ENCODE measurements at regions not wholly inside any gene's neighbourhood (a gene's known extent, or its start where the extent isn't known, plus 50 kb on each side); places are given as distances from the start of the nearest gene placed in this dataset.

DNA sequence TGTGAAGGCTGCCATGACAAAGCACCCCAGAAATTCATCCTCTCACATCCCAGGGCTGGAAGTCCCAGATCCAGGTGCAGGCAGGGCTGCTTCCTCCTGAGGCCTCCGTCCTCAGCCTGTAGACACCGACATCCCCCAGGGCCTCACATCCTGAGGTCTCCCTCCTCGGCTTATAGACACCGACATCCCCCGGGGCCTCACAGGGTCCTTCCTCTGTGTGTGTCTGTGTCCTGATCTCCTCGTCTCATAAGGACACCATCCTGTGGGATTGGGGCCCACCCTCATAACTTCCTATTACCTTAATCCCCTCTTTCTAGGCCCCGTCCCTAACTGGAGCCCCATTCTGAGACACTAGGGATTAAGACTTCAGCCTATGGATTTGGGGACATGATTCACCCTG is 92.0 kb upstream of the SNTG2 start:
- ATAC-seq (no peak), DNase-seq (no peak)
- Mint-ChIP-seq H3K27me3 (no peaks in the 10 kb centered on the region), H3K9me3 (peaks cover 18% of the 10 kb centered on the region), H3K4me1 (peaks cover 9% of the 10 kb centered on the region), H3K27ac (no peak overlapping the region), H3K4me3 (no peak overlapping the region), H3K36me3 (ENCODE audit: low read depth) (no peaks in the 10 kb centered on the region)

GRCh38 chr2:857937-858336 is 92.7 kb upstream of the SNTG2 start:
- ATAC-seq: no peak
- H3K4me1 Mint-ChIP-seq: peaks cover 9% of the 10 kb centered on the region
- H3K9me3 Mint-ChIP-seq: peaks cover 18% of the 10 kb centered on the region
- no peaks in the 10 kb centered on the region for H3K36me3 Mint-ChIP-seq (ENCODE audit: low read depth)
- H3K4me3 Mint-ChIP-seq: no peak overlapping the region
- DNase-seq: no peak
- H3K27ac Mint-ChIP-seq: no peak overlapping the region
- H3K27me3 Mint-ChIP-seq: no peaks in the 10 kb centered on the region

GRCh38 chr2:857081-857480 is 93.6 kb upstream of the SNTG2 start:
- DNase-seq (no peak), ATAC-seq (no peak)
- H3K27ac Mint-ChIP-seq: no peak overlapping the region
- peaks cover 9% of the 10 kb centered on the region for H3K4me1 Mint-ChIP-seq
- H3K36me3 Mint-ChIP-seq (ENCODE audit: low read depth): no peaks in the 10 kb centered on the region
- H3K4me3 Mint-ChIP-seq: no peak overlapping the region
- H3K9me3 Mint-ChIP-seq: peaks cover 18% of the 10 kb centered on the region
- no peaks in the 10 kb centered on the region for H3K27me3 Mint-ChIP-seq

- no peak for ATAC-seq
- Mint-ChIP-seq H3K4me3 (no peak overlapping the region), H3K9me3 (peaks cover 18% of the 10 kb centered on the region)
Observed at GRCh38 chr2:856456-856855, 94.2 kb upstream of the SNTG2 start.

DNA sequence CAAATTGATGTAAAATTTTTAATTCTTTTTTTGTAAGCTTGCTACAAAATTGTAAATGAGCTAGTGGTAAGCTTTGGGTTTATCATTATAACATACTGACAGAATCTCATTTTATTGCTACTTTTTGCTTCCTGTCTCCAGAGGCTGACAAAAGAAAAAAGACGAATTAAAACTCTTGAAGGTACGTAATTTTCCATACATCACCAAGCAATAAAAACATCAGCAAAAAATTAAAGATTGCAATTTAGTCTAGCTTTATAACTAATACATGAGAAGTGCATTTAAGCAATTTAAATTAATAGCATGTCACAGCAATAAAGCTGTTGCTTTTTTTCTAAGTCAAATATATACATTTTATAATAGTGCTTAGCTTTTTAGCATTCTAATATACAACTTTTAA is 94.6 kb upstream of the SNTG2 start:
- DNase-seq (no peak), ATAC-seq (no peak)
- no peaks in the 10 kb centered on the region for H3K36me3 Mint-ChIP-seq (ENCODE audit: low read depth)
- H3K27me3 Mint-ChIP-seq: no peaks in the 10 kb centered on the region
- no peak overlapping the region for H3K27ac Mint-ChIP-seq
- H3K4me1 Mint-ChIP-seq: peaks cover 9% of the 10 kb centered on the region
- no peak overlapping the region for H3K4me3 Mint-ChIP-seq
- peaks cover 18% of the 10 kb centered on the region for H3K9me3 Mint-ChIP-seq

More at GRCh38 chr2:856456-856855, 94.2 kb upstream of the SNTG2 start:
- H3K4me1 Mint-ChIP-seq: peaks cover 9% of the 10 kb centered on the region
- no peak overlapping the region for H3K27ac Mint-ChIP-seq
- DNase-seq: no peak
- H3K36me3 Mint-ChIP-seq (ENCODE audit: low read depth): no peaks in the 10 kb centered on the region
- no peaks in the 10 kb centered on the region for H3K27me3 Mint-ChIP-seq

- H3K4me3 Mint-ChIP-seq: no peak overlapping the region
- no peaks in the 10 kb centered on the region for H3K27me3 Mint-ChIP-seq
- no peak for DNase-seq
- H3K9me3 Mint-ChIP-seq: peaks cover 18% of the 10 kb centered on the region
- H3K36me3 Mint-ChIP-seq (ENCODE audit: low read depth): no peaks in the 10 kb centered on the region
- peaks cover 9% of the 10 kb centered on the region for H3K4me1 Mint-ChIP-seq
- no peak for ATAC-seq
- H3K27ac Mint-ChIP-seq: no peak overlapping the region
Observed at GRCh38 chr2:855177-855576, 95.5 kb upstream of the SNTG2 start.

GRCh38 chr2:854460-854859 is 96.2 kb upstream of the SNTG2 start:
- Mint-ChIP-seq H3K27me3 (no peaks in the 10 kb centered on the region), H3K36me3 (ENCODE audit: low read depth) (no peaks in the 10 kb centered on the region), H3K27ac (no peak overlapping the region), H3K4me3 (no peak overlapping the region), H3K9me3 (peaks cover 18% of the 10 kb centered on the region), H3K4me1 (peaks cover 9% of the 10 kb centered on the region)
- ATAC-seq: no peak
- peak; percentile 58 for DNase-seq

DNA sequence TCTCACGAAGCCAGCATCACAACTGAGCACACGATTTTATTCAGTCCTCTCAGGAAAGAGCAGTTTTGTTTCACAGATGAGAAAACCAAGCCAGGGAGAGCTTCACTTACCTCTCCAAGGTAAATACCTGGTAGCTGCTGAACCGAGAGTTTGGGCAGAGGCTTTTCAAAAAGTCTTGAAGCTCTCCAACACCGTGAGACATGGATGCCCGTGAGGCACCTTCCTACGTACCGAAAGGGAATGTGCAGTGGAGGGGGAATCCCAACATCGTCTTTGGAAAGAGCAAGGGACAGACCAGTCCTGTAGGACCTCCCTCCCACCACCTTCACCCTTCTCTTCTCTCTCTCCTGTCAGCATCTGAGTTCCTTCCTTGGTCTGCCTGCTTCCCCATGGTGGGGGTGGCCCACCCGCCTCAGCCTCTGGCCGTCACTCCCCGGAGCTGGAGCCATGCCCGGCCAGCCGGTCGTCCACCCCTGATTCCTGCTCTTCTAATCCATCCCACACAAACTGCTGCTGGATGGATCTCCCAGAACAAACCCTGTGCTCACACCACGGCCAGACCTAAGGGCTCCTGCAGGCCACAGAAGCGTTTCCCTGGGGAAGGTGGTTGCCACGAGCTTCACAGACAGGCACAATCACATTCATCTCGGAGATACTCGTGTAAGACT is 97.3 kb upstream of the SNTG2 start:
- DNase-seq: no peak

DNA sequence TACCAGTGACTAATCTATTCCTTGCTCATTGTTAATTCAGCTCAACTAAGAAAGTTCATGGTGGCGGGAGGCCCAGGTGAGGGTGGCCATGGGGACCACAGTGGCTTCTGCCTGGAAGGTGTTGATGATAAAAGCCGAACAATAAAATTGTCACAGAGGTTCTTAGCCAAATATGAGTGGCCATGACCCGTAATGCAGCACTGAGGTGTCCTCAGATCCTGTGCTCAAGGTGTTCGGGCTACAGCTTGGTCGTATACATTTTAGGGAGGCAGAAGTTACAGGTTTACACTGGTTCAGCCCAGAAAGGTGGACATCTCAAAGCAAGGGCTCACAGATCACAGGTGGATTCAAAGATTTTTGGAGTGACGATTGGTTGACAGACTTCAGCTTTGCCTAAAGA is 98.5 kb upstream of the SNTG2 start:
- H3K27me3 Mint-ChIP-seq: no peaks in the 10 kb centered on the region
- no peak overlapping the region for H3K27ac Mint-ChIP-seq
- peaks cover 9% of the 10 kb centered on the region for H3K4me1 Mint-ChIP-seq
- DNase-seq (no peak), ATAC-seq (no peak)
- H3K36me3 Mint-ChIP-seq (ENCODE audit: low read depth): no peaks in the 10 kb centered on the region
- H3K9me3 Mint-ChIP-seq: peaks cover 18% of the 10 kb centered on the region
- no peak overlapping the region for H3K4me3 Mint-ChIP-seq

More for the DNA sequence above, 97.3 kb upstream of the SNTG2 start:
- no peak for ATAC-seq
- peaks cover 18% of the 10 kb centered on the region for H3K9me3 Mint-ChIP-seq
- H3K36me3 Mint-ChIP-seq (ENCODE audit: low read depth): no peaks in the 10 kb centered on the region
- H3K27ac Mint-ChIP-seq: no peak overlapping the region
- no peak overlapping the region for H3K4me3 Mint-ChIP-seq
- H3K27me3 Mint-ChIP-seq: no peaks in the 10 kb centered on the region
- peaks cover 9% of the 10 kb centered on the region for H3K4me1 Mint-ChIP-seq

DNA sequence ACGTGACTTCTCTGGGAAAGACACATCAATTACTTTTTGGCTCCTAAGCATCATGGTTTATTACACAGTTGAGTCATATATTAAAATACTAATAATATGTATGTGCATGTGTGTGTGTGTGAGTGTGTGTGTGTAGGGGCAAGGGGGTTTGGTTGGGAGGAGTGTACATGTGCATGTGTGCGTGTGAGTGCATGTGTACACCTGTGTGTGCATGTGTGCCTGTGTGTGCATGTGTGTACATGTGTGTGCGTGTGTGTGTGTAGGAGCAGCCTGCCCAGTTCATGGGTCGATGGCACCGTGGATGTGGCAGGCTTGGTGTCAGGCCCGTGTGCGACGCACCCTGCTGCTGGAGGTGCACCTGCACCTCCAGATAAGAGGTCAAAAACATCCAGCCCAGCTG is 99.0 kb upstream of the SNTG2 start:
- no peak for DNase-seq
- ATAC-seq: no peak
- H3K9me3 Mint-ChIP-seq: peaks cover 18% of the 10 kb centered on the region
- H3K27me3 Mint-ChIP-seq: no peaks in the 10 kb centered on the region
- no peak overlapping the region for H3K27ac Mint-ChIP-seq
- H3K4me3 Mint-ChIP-seq: no peak overlapping the region
- H3K36me3 Mint-ChIP-seq (ENCODE audit: low read depth): no peaks in the 10 kb centered on the region
- H3K4me1 Mint-ChIP-seq: peaks cover 9% of the 10 kb centered on the region

DNA sequence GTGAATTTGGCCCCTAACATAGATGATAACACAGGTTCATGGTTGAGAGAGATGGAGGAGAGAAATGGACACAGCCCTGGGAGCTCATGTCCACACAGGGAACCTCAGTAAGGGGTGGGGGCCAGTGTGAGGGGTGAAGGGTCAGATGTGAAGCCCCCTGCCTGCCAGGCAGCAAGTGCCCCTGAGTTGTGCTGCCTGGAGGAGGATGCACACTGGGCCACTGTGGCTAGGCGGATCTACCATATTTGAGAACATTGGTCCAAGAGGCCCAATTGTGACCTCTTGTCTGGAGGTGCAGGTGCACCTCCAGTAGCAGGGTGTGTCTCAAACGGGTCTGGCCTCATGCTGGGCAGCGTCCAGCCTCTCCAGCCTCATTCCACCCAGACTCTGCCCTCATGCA is 99.6 kb upstream of the SNTG2 start:
- Mint-ChIP-seq H3K4me1 (peaks cover 9% of the 10 kb centered on the region), H3K36me3 (ENCODE audit: low read depth) (no peaks in the 10 kb centered on the region), H3K9me3 (peaks cover 18% of the 10 kb centered on the region), H3K27me3 (no peaks in the 10 kb centered on the region), H3K27ac (no peak overlapping the region), H3K4me3 (no peak overlapping the region)
- DNase-seq: no peak
- no peak for ATAC-seq

DNA sequence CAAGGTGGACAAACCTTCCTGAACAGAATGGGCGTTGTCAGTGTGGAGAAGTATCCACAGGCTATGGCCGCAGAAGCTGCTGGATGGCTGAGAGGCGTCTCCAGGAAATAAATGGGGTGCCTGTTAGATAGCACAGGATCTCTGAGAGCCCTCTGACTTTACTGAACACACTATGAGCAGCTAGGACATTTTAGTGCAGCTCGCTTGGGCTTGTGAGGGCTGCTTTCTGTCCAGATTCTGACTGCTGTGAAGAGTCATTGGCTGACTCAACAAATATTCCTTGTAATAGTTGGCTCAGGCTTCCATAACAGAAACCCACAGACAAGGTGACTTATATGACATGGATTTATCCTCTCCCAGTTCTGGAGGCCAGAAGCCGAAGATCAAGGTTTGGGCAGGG is 100.2 kb upstream of the SNTG2 start:
- Mint-ChIP-seq H3K9me3 (peaks cover 14% of the 10 kb centered on the region), H3K4me1 (peaks cover 6% of the 10 kb centered on the region), H3K36me3 (ENCODE audit: low read depth) (no peaks in the 10 kb centered on the region), H3K27ac (no peak overlapping the region), H3K27me3 (no peaks in the 10 kb centered on the region), H3K4me3 (no peak overlapping the region)
- ATAC-seq (no peak), DNase-seq (no peak)

DNA sequence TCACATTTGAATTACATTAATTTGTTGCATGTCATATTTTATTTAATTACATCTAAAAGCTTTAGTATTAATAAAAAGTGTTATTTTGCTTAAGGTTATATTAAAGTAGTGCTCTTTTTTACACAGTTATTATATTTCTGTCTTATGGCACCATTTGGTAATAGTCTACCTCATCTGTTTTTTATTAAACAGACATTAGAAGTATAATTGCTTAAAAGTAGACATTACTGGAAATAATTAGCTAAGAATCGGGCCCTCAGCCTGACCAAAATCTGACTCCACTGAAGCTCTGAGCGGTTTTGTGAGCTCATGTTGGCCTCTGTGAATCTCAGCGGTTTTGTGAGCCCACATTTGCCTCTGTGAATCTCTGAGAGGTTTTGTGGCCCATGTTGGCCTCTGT is 102.5 kb upstream of the SNTG2 start:
- Mint-ChIP-seq H3K4me1 (no peaks in the 10 kb centered on the region), H3K27ac (no peak overlapping the region), H3K36me3 (ENCODE audit: low read depth) (no peaks in the 10 kb centered on the region), H3K9me3 (no peaks in the 10 kb centered on the region), H3K4me3 (no peak overlapping the region), H3K27me3 (peaks cover 2% of the 10 kb centered on the region)
- DNase-seq: no peak
- ATAC-seq: no peak

- H3K4me1 Mint-ChIP-seq: no peaks in the 10 kb centered on the region
Observed at GRCh38 chr2:847669-848068, 103.0 kb upstream of the SNTG2 start.

DNA sequence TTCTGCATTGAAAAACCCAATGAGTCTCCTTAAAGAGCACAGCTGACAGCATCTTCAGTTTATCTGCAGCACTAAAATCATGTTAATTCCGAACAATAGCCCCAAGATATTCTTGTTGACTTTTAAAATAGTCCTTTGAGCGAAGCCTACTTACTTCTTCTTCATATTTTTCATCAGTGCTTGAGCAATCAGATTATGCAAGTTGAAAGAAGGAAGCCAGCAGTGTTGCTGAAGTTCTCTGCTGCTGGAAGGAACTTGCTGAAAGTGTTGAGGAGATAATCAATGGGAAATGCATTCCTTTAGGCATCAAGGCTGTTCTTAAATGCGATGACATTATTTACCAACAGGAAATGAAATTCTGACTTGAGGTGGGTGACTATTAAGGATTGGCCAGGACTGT is 105.9 kb upstream of the SNTG2 start:
- Mint-ChIP-seq H3K27ac (no peak overlapping the region), H3K4me1 (no peaks in the 10 kb centered on the region), H3K36me3 (ENCODE audit: low read depth) (no peaks in the 10 kb centered on the region), H3K4me3 (no peak overlapping the region), H3K9me3 (no peaks in the 10 kb centered on the region), H3K27me3 (peaks cover 8% of the 10 kb centered on the region)
- ATAC-seq: no peak
- no peak for DNase-seq

More at GRCh38 chr2:847669-848068, 103.0 kb upstream of the SNTG2 start:
- Mint-ChIP-seq H3K27ac (no peak overlapping the region), H3K9me3 (no peaks in the 10 kb centered on the region), H3K36me3 (ENCODE audit: low read depth) (no peaks in the 10 kb centered on the region), H3K4me3 (no peak overlapping the region), H3K27me3 (peaks cover 2% of the 10 kb centered on the region)
- ATAC-seq (no peak), DNase-seq (no peak)

Data from activated naive CD8-positive, alpha-beta T cell treated with anti-CD3 and anti-CD28 coated beads, Interleukin-2, amount 50 U/mL, for 24 hours (primary cell).